Endothelial cell of umbilical vein (primary cell): ENCODE measurements at regions not wholly inside any gene's neighbourhood (a gene's known extent, or its start where the extent isn't known, plus 50 kb on each side); places are given as distances from the start of the nearest gene placed in this dataset.

Experiments used
- BruUV-seq: library from RNA; stranded (reverse); fragments of 400-500 nt; replicated peaks from 2 replicates; lab custom pipeline; 2021; lab: Mats Ljungman, UMichigan
- CTCF ChIA-PET: fragments of 300-600, 350-600 bp; sonication (Branson Sonifier 250); formaldehyde crosslinking; loops from one replicate; lab custom pipeline; 2021; ENCODE audit warnings: antibody characterized with exemption, inconsistent platforms; lab: Charles Lee
- POLR2A ChIA-PET: fragments of 300-600, 350-600 bp; sonication (Branson Sonifier 250); formaldehyde crosslinking; loops from one replicate; lab custom pipeline; 2021; ENCODE audit warnings: antibody characterized with exemption, inconsistent platforms; lab: Charles Lee
- DNase-seq: peaks from one replicate; pipeline ENCODE4 v3.0.0-alpha.2; 2011; ENCODE audit warnings: low read depth, low spot score
- FAIRE-seq: peaks from 2 replicates; lab custom pipeline; 2011; peaks lifted over from hg19 to GRCh38; lab: Jason Lieb, UNC
- H2AFZ ChIP-seq: 2 replicates; pipeline ENCODE4 v1.6.0; 2012; ENCODE audit warnings: low read depth, low read length, control low read depth, inconsistent platforms
- H3K27ac ChIP-seq: 2 replicates; pipeline ENCODE4 v1.5.1; 2011; ENCODE audit warnings: low read depth, mild to moderate bottlenecking, control low read depth, low read length, moderate library complexity; ENCODE audit not compliant: insufficient read depth
- H3K27me3 ChIP-seq, 2 experiments: 2 replicates each; pipeline versions ENCODE4 v1.6.0 to v1.6.1; 2011; ENCODE audit warnings: low read length in 2 of 2, mixed read lengths in 1 of 2; ENCODE audit not compliant: control insufficient read depth in 2 of 2, insufficient read depth in 2 of 2
- H3K36me3 ChIP-seq, 2 experiments: 2 replicates in 1 of 2; 3 replicates in 1 of 2; pipeline ENCODE4 v1.5.1; 2011; ENCODE audit warnings: low read length in 2 of 2, mild to moderate bottlenecking in 1 of 2, moderate library complexity in 1 of 2; ENCODE audit not compliant: control insufficient read depth in 2 of 2, insufficient read depth in 2 of 2; ENCODE audit errors: extremely low read depth in 1 of 2
- H3K4me1 ChIP-seq: 3 replicates; pipeline ENCODE4 v1.5.1; 2011; ENCODE audit warnings: mild to moderate bottlenecking, low read length; ENCODE audit not compliant: control insufficient read depth, insufficient read depth; ENCODE audit errors: extremely low read depth
- H3K4me2 ChIP-seq: 2 replicates; pipeline ENCODE4 v1.6.1; 2011; ENCODE audit warnings: low read length, control low read depth, mixed read lengths; ENCODE audit not compliant: insufficient read depth
- H3K4me3 ChIP-seq, 3 experiments: fragments of 200-600 bp in 1 of 3; sonication (generic), shearing (Covaris generic) in 1 of 3; replicated peaks in 1 of 3; 2 replicates each; pipeline ENCODE4 v1.5.1; 2011 to 2016; ENCODE audit warnings: control low read depth in 3 of 3, low read length in 3 of 3, mild to moderate bottlenecking in 2 of 3, inconsistent platforms in 1 of 3, low read depth in 1 of 3, moderate library complexity in 1 of 3; ENCODE audit not compliant: insufficient read depth in 1 of 3
- H3K79me2 ChIP-seq: 2 replicates; pipeline ENCODE4 v1.6.0; 2012; ENCODE audit warnings: low read length, inconsistent platforms; ENCODE audit not compliant: control insufficient read depth, insufficient read depth
- H3K9ac ChIP-seq: replicated peaks from 2 replicates; pipeline ENCODE3; 2011; ENCODE audit warnings: low read length, control low read depth; ENCODE audit not compliant: insufficient read depth; ENCODE audit errors: extremely low read depth
- H3K9me1 ChIP-seq: replicated peaks from 3 replicates; pipeline ENCODE4 v1.6.0; 2011; ENCODE audit warnings: mild to moderate bottlenecking, low read length; ENCODE audit not compliant: control insufficient read depth, insufficient read depth; ENCODE audit errors: extremely low read depth
- H3K9me3 ChIP-seq: replicated peaks from 2 replicates; pipeline ENCODE4 v1.5.1; 2012; ENCODE audit warnings: low read length, inconsistent platforms; ENCODE audit not compliant: control insufficient read depth, insufficient read depth
- H4K20me1 ChIP-seq: replicated peaks from 2 replicates; pipeline ENCODE3; 2011; ENCODE audit warnings: mild to moderate bottlenecking, low read length; ENCODE audit not compliant: control insufficient read depth, insufficient read depth; ENCODE audit errors: extremely low read depth
- CTCF ChIP-seq, 2 donors: IDR thresholded peaks; 1 replicate in 1 of 2; 2 replicates in 1 of 2; pipeline ENCODE4 v1.5.1; 2011; ENCODE audit warnings: low read length in 2 of 2, mild to moderate bottlenecking in 2 of 2, moderate library complexity in 2 of 2, control low read depth in 1 of 2, inconsistent platforms in 1 of 2, low read depth in 1 of 2; ENCODE audit not compliant: insufficient read depth in 1 of 2; ENCODE audit errors: extremely low read depth in 1 of 2
- EZH2 ChIP-seq: IDR thresholded peaks from 2 replicates; pipeline ENCODE4 v1.6.1; 2012; ENCODE audit warnings: borderline replicate concordance, low read depth, mild to moderate bottlenecking, moderate library complexity, low read length, inconsistent platforms; ENCODE audit not compliant: severe bottlenecking
- FOS ChIP-seq: IDR thresholded peaks from 2 replicates; pipeline ENCODE4 v1.6.1; 2011; ENCODE audit warnings: mild to moderate bottlenecking, low read length, moderate library complexity, borderline replicate concordance; ENCODE audit not compliant: insufficient read depth
- GATA2 ChIP-seq: IDR thresholded peaks from 2 replicates; pipeline ENCODE4 v1.7.0; 2011; ENCODE audit warnings: low read depth, mild to moderate bottlenecking, moderate library complexity, mixed read lengths, low read length; ENCODE audit not compliant: insufficient read length, insufficient read depth
- JUN ChIP-seq: IDR thresholded peaks from 2 replicates; pipeline ENCODE4 v1.6.1; 2011; ENCODE audit warnings: borderline replicate concordance, low read depth; ENCODE audit not compliant: insufficient read length, insufficient read depth
- MAX ChIP-seq: IDR thresholded peaks from 2 replicates; pipeline ENCODE4 v1.6.1; 2011; ENCODE audit not compliant: insufficient read depth, insufficient read length
- MYC ChIP-seq: IDR thresholded peaks from one replicate; pipeline ENCODE4 v1.6.1; 2011; ENCODE audit warnings: mild to moderate bottlenecking, low read depth, low read length
- POLR2A ChIP-seq: IDR thresholded peaks from 2 replicates; pipeline ENCODE4 v1.6.1; 2012; ENCODE audit warnings: low read depth, mild to moderate bottlenecking, control low read depth, low read length
- POLR2AphosphoS5 ChIP-seq: IDR thresholded peaks from 2 replicates; pipeline ENCODE4 v1.6.1; 2012; ENCODE audit warnings: low read depth, mild to moderate bottlenecking, control low read depth, low read length, moderate library complexity; ENCODE audit not compliant: insufficient read depth
- dilution Hi-C: fragments of 300-500 bp; cut with MboI; formaldehyde crosslinking; loops from one replicate; pipeline ENCODE4 v1.15.0; 2019; ENCODE audit warnings: low sequenced_read_pairs; ENCODE audit not compliant: extremely low pct_ligation_motif_present
- intact Hi-C: fragments of 100-400 bp; cut with micrococcal nuclease; formaldehyde crosslinking; loops from one replicate; pipeline ENCODE4 v1.10.0; 2022

- H3K9ac ChIP-seq = no peak overlapping the region
- dilution Hi-C loops = no loop called here
- intact Hi-C loops = no loop called here
- no peak overlapping the region for H3K27ac ChIP-seq
- CTCF ChIA-PET = no interaction called here
- H2AFZ ChIP-seq = no peak overlapping the region
- DNase-seq (no peak), FAIRE-seq (no peak)
- H3K27me3 ChIP-seq = no peaks in the 10 kb centered on the region
- no peaks in the 10 kb centered on the region for H3K9me1 ChIP-seq
- H4K20me1 ChIP-seq = no peaks in the 10 kb centered on the region
- BruUV-seq = no TSS peak
- POLR2A ChIA-PET = no interaction called here
- no peak overlapping the region for H3K4me2 ChIP-seq
- H3K36me3 ChIP-seq = no peaks in the 10 kb centered on the region
- H3K4me3 ChIP-seq = no peak overlapping the region
- H3K79me2 ChIP-seq = no peaks in the 10 kb centered on the region
- no peaks in the 10 kb centered on the region for H3K4me1 ChIP-seq
- TF ChIP-seq MYC = no peak
- no peak for TF ChIP-seq EZH2
- no peak for TF ChIP-seq JUN
- no peak for TF ChIP-seq POLR2A
- no peak for TF ChIP-seq POLR2AphosphoS5
- TF ChIP-seq GATA2 = no peak
- no peaks in the 10 kb centered on the region for H3K9me3 ChIP-seq
Observed at GRCh38 chr4:32824336-32824735, 2104.2 kb downstream of the PCDH7 start.

GRCh38 chr4:32826169-32826568 lies 2106.0 kb downstream of the PCDH7 start:
- FAIRE-seq = no peak
- H3K36me3 ChIP-seq = no peaks in the 10 kb centered on the region
- no peak overlapping the region for H2AFZ ChIP-seq
- CTCF ChIA-PET = no interaction called here
- no peak for DNase-seq
- no peaks in the 10 kb centered on the region for H3K9me3 ChIP-seq
- H4K20me1 ChIP-seq = no peaks in the 10 kb centered on the region
- POLR2A ChIA-PET = no interaction called here
- intact Hi-C loops = no loop called here
- H3K4me1 ChIP-seq = no peaks in the 10 kb centered on the region
- H3K27ac ChIP-seq = no peak overlapping the region
- no peak overlapping the region for H3K4me3 ChIP-seq
- no TSS peak for BruUV-seq
- H3K79me2 ChIP-seq = no peaks in the 10 kb centered on the region
- no peaks in the 10 kb centered on the region for H3K9me1 ChIP-seq
- H3K4me2 ChIP-seq = no peak overlapping the region
- H3K27me3 ChIP-seq = no peaks in the 10 kb centered on the region
- dilution Hi-C loops = no loop called here
- TF ChIP-seq GATA2 (no peak), EZH2 (no peak), MYC (no peak), JUN (no peak), FOS (no peak), MAX (no peak), POLR2AphosphoS5 (no peak), POLR2A (no peak), CTCF (IDR thresholded peaks at IDR 0.05; ENCODE audit: extremely low read depth in 1 of 2, insufficient read depth in 1 of 2, low read depth in 1 of 2, low read length in 2 of 2) (no peak)
- no peak overlapping the region for H3K9ac ChIP-seq
